ENCODE measurements at regions not wholly inside any gene's neighbourhood (a gene's known extent, or its start where the extent isn't known, plus 50 kb on each side); places are given as distances from the start of the nearest gene placed in this dataset.
"Not testable (repeated sequence)": the region's sequence is repeated elsewhere in the genome, so short reads cannot be mapped to it uniquely, and the experiment has no call there.

GRCh38 chr2:56021579-56021978, 98.0 kb upstream of the EFEMP1 start:
- no peak for DNase-seq

- no peak for DNase-seq
Observed at GRCh38 chr2:56025469-56026193, 102.0 kb upstream of the EFEMP1 start.

GRCh38 chr2:56026828-56027227, 103.2 kb upstream of the EFEMP1 start:
- DNase-seq: no peak

- no peak for DNase-seq
Observed at GRCh38 chr2:56030062-56030461, 106.5 kb upstream of the EFEMP1 start.

- DNase-seq: no peak
Observed at GRCh38 chr2:56030901-56031300, 107.3 kb upstream of the EFEMP1 start.

GRCh38 chr2:56034258-56034657, 110.7 kb upstream of the EFEMP1 start:
- no peak for DNase-seq

- DNase-seq: no peak
Observed at GRCh38 chr2:56040189-56040588, 116.6 kb upstream of the EFEMP1 start.

GRCh38 chr2:56040834-56041233, 117.3 kb upstream of the EFEMP1 start:
- DNase-seq: no peak

GRCh38 chr2:56047136-56047535, 123.6 kb upstream of the EFEMP1 start:
- DNase-seq: no peak

GRCh38 chr2:56049233-56049845, 125.8 kb upstream of the EFEMP1 start:
- no peak for DNase-seq

- DNase-seq: no peak
Observed at GRCh38 chr2:56053679-56054078, 130.1 kb upstream of the EFEMP1 start.

- DNase-seq: no peak
Observed at GRCh38 chr2:56055405-56055804, 128.4 kb upstream of the CCDC85A start.

GRCh38 chr2:56061327-56061726, 122.5 kb upstream of the CCDC85A start:
- not testable (repeated sequence) for DNase-seq

GRCh38 chr2:56068746-56069145, 115.0 kb upstream of the CCDC85A start:
- DNase-seq: no peak

- no peak for DNase-seq
Observed at GRCh38 chr2:56077359-56077915, 106.4 kb upstream of the CCDC85A start.

GRCh38 chr2:56082665-56083064, 101.1 kb upstream of the CCDC85A start:
- no peak for DNase-seq

GRCh38 chr2:56084111-56084901, 99.5 kb upstream of the CCDC85A start:
- DNase-seq: peak; percentile 11

- no peak for DNase-seq
Observed at GRCh38 chr2:56086336-56086735, 97.5 kb upstream of the CCDC85A start.

- DNase-seq: no peak
Observed at GRCh38 chr2:56088411-56088810, 95.4 kb upstream of the CCDC85A start.

- no peak for DNase-seq
Observed at GRCh38 chr2:56089931-56090330, 93.9 kb upstream of the CCDC85A start.

- DNase-seq: no peak
Observed at GRCh38 chr2:56099963-56100362, 83.8 kb upstream of the CCDC85A start.

GRCh38 chr2:56100791-56101312, 82.9 kb upstream of the CCDC85A start:
- DNase-seq: no peak

GRCh38 chr2:56102098-56102497, 81.7 kb upstream of the CCDC85A start:
- no peak for DNase-seq
